ENCODE measurements at regions not wholly inside any gene's neighbourhood (a gene's known extent, or its start where the extent isn't known, plus 50 kb on each side); places are given as distances from the start of the nearest gene placed in this dataset.

- TF ChIP-seq REST (IDR thresholded peaks at IDR 0.05; ENCODE audit: insufficient read depth in 1 of 2, low read depth in 2 of 2, low read length in 2 of 2), result no peak
- no peak for TF ChIP-seq POLR2AphosphoS5 (IDR thresholded peaks at IDR 0.05; ENCODE audit: low read depth, low read length)
- no peak for TF ChIP-seq FOXP2 (optimal IDR thresholded peaks at IDR 0.05; ENCODE audit: borderline replicate concordance, extremely low read depth, extremely low read length, insufficient read depth)
- TF ChIP-seq SIN3A (IDR thresholded peaks at IDR 0.05; ENCODE audit: borderline replicate concordance, insufficient read depth, low read length), result no peak
- no peak for TF ChIP-seq TAF1 (IDR thresholded peaks at IDR 0.05; ENCODE audit: borderline replicate concordance, insufficient read depth, low read length)
These were observed 1695.0 kb upstream of the CELF4 start for GRCh38 chr18:39260565-39260964.

- TF ChIP-seq TAF1 (IDR thresholded peaks at IDR 0.05; ENCODE audit: borderline replicate concordance, insufficient read depth, low read length) (no peak), REST (IDR thresholded peaks at IDR 0.05; ENCODE audit: insufficient read depth in 1 of 2, low read depth in 2 of 2, low read length in 2 of 2) (no peak), POLR2AphosphoS5 (IDR thresholded peaks at IDR 0.05; ENCODE audit: low read depth, low read length) (no peak), SIN3A (IDR thresholded peaks at IDR 0.05; ENCODE audit: borderline replicate concordance, insufficient read depth, low read length) (no peak), FOXP2 (optimal IDR thresholded peaks at IDR 0.05; ENCODE audit: borderline replicate concordance, extremely low read depth, extremely low read length, insufficient read depth) (no peak)
These were observed 1694.1 kb upstream of the CELF4 start for GRCh38 chr18:39259736-39260135.

- TF ChIP-seq FOXP2 (optimal IDR thresholded peaks at IDR 0.05; ENCODE audit: borderline replicate concordance, extremely low read depth, extremely low read length, insufficient read depth), result no peak
- TF ChIP-seq TAF1 (IDR thresholded peaks at IDR 0.05; ENCODE audit: borderline replicate concordance, insufficient read depth, low read length), result no peak
- TF ChIP-seq REST (IDR thresholded peaks at IDR 0.05; ENCODE audit: insufficient read depth in 1 of 2, low read depth in 2 of 2, low read length in 2 of 2), result no peak
- TF ChIP-seq POLR2AphosphoS5 (IDR thresholded peaks at IDR 0.05; ENCODE audit: low read depth, low read length), result no peak
- no peak for TF ChIP-seq SIN3A (IDR thresholded peaks at IDR 0.05; ENCODE audit: borderline replicate concordance, insufficient read depth, low read length)
These were observed 1678.6 kb upstream of the CELF4 start for GRCh38 chr18:39244242-39244641.

- TF ChIP-seq REST (IDR thresholded peaks at IDR 0.05; ENCODE audit: insufficient read depth in 1 of 2, low read depth in 2 of 2, low read length in 2 of 2), result no peak
- TF ChIP-seq POLR2AphosphoS5 (IDR thresholded peaks at IDR 0.05; ENCODE audit: low read depth, low read length), result no peak
- TF ChIP-seq SIN3A (IDR thresholded peaks at IDR 0.05; ENCODE audit: borderline replicate concordance, insufficient read depth, low read length), result no peak
- no peak for TF ChIP-seq FOXP2 (optimal IDR thresholded peaks at IDR 0.05; ENCODE audit: borderline replicate concordance, extremely low read depth, extremely low read length, insufficient read depth)
- no peak for TF ChIP-seq TAF1 (IDR thresholded peaks at IDR 0.05; ENCODE audit: borderline replicate concordance, insufficient read depth, low read length)
These were observed 1675.9 kb upstream of the CELF4 start for GRCh38 chr18:39241534-39241933.

All from PFSK-1 (cell line).